Pancreas (tissue), 10 donors: ENCODE measurements at regions not wholly inside any gene's neighbourhood (a gene's known extent, or its start where the extent isn't known, plus 50 kb on each side); places are given as distances from the start of the nearest gene placed in this dataset.

Experiments used
- ATAC-seq, 4 donors: fragments of 200-7000 bp; cut with Tn5 transposase; one replicate each; pipeline versions ENCODE4 v1.8.0 to v1.9.1; 2020; ENCODE audit warnings: mild to moderate bottlenecking in 4 of 4, moderate library complexity in 4 of 4
- DNase-seq, 6 donors: peaks; one replicate each; pipeline ENCODE4 v3.0.0-alpha.2; 2020
- FAIRE-seq: peaks from 2 replicates; lab custom pipeline; 2012; peaks lifted over from hg19 to GRCh38; lab: Jason Lieb, UNC
- H3K27ac ChIP-seq, 4 donors: fragments of 200-600 bp; sonication (generic); 1 replicate in 3 of 4; 2 replicates in 1 of 4; pipeline versions ENCODE4 v1.5.0 to v1.8.0; 2020
- H3K27me3 ChIP-seq, 4 donors: fragments of 200-600 bp; one replicate each; pipeline ENCODE4 v1.8.0; 2021
- H3K36me3 ChIP-seq, 3 donors: fragments of 200-600 bp; sonication (generic) in 1 of 3; one replicate each; pipeline versions ENCODE4 v1.5.0 to v1.8.0; 2020 to 2021
- H3K4me1 ChIP-seq, 3 donors: fragments of 200-600 bp; one replicate each; pipeline ENCODE4 v1.8.0; 2021
- H3K4me3 ChIP-seq, 4 donors: fragments of 200-600 bp; sonication (generic) in 2 of 4; one replicate each; pipeline versions ENCODE4 v1.5.0 to v1.8.0; 2020 to 2021
- H3K9me3 ChIP-seq, 4 donors: fragments of 200-600 bp; one replicate each; pipeline ENCODE4 v1.8.0; 2021
- CTCF ChIP-seq, 4 donors: fragments of 200-600 bp; sonication (generic) in 3 of 4; IDR thresholded peaks; one replicate each; pipeline versions ENCODE4 v1.5.0 to v1.8.0; 2021; ENCODE audit warnings: antibody characterized with exemption in 4 of 4
- WGBS, 2 donors: extraction: QIAGEN DNeasy Blood & Tissue Kit; methylation state at CpG; one replicate each; pipeline ENCODE4 v1.1.7; 2013; 5-methylcytosine and 5-hydroxymethylcytosine counted together
- intact Hi-C, 3 donors: fragments of 100-400 bp; cut with DNase I; formaldehyde crosslinking; loops; one replicate each; pipeline versions ENCODE4 v1.11.1 to v1.14.2; 2022
- donor health status: healthy with polysubstance abuse.
- donor health status: DM: no; HTN: no; CAD: no; lungs with moderate emphysema.
- donor health status: DM: no; HTN: no; CAD: no.
- donor health status: control.
- donor health status: control.
- donor health status: Bipolar disorder and iron deficiency.
- donor health status: DM: yes; HTN: yes; CAD: no.
- donor health status: DM: no; HTN: no; CAD: no.
- donor health status: DM: no; HTN: no; CAD: no.
- donor health status: DM: yes; HTN: yes; CAD: no.

GRCh38 chr3:197446700-197447056 lies 109.1 kb downstream of the BDH1 start:
- Histone ChIP-seq H3K36me3 (no peaks in the 10 kb centered on the region), H3K27ac (no peak overlapping the region), H3K27me3 (no peaks in the 10 kb centered on the region), H3K4me3 (no peak overlapping the region), H3K4me1 (no peaks in the 10 kb centered on the region), H3K9me3 (no peaks in the 10 kb centered on the region)
- intact Hi-C loops: no loop called here
- DNase-seq (no peak), ATAC-seq (no peak), FAIRE-seq (no peak)
- 90 to 91% methylated on average over 9 of the region's 9 CpGs for WGBS, 2 donors
- TF ChIP-seq CTCF (IDR thresholded peaks at IDR 0.05): no peak

- 80 to 86% methylated on average over 13 of the region's 13 CpGs for WGBS, 2 donors
- intact Hi-C loops: no loop called here
- FAIRE-seq (no peak), ATAC-seq (no peak), DNase-seq (no peak)
- no peaks in the 10 kb centered on the region for H3K27me3 ChIP-seq
- no peak for TF ChIP-seq CTCF (IDR thresholded peaks at IDR 0.05)
- no peaks in the 10 kb centered on the region for H3K4me1 ChIP-seq
- H3K9me3 ChIP-seq: no peaks in the 10 kb centered on the region
- no peak overlapping the region for H3K27ac ChIP-seq
- no peaks in the 10 kb centered on the region for H3K36me3 ChIP-seq
- H3K4me3 ChIP-seq: no peak overlapping the region
Observed at GRCh38 chr3:197445896-197446699, 109.7 kb downstream of the BDH1 start.

- ATAC-seq (no peak), DNase-seq (no peak), FAIRE-seq (no peak)
- TF ChIP-seq CTCF (IDR thresholded peaks at IDR 0.05): no peak
- Histone ChIP-seq H3K9me3 (no peaks in the 10 kb centered on the region), H3K4me3 (no peak overlapping the region), H3K27me3 (no peaks in the 10 kb centered on the region), H3K36me3 (no peaks in the 10 kb centered on the region), H3K4me1 (no peaks in the 10 kb centered on the region), H3K27ac (no peak overlapping the region)
- intact Hi-C loops: no loop called here
- 94 to 95% methylated on average over 14 of the region's 14 CpGs for WGBS, 2 donors
Observed at GRCh38 chr3:197444793-197445379, 110.9 kb downstream of the BDH1 start.

- WGBS, 2 donors: 89 to 93% methylated on average over 8 of the region's 8 CpGs
- no peaks in the 10 kb centered on the region for H3K27me3 ChIP-seq
- H3K27ac ChIP-seq: no peak overlapping the region
- DNase-seq (no peak), ATAC-seq (no peak), FAIRE-seq (no peak)
- intact Hi-C loops: no loop called here
- no peaks in the 10 kb centered on the region for H3K36me3 ChIP-seq
- no peak for TF ChIP-seq CTCF (IDR thresholded peaks at IDR 0.05)
- H3K9me3 ChIP-seq: no peaks in the 10 kb centered on the region
- no peaks in the 10 kb centered on the region for H3K4me1 ChIP-seq
- H3K4me3 ChIP-seq: no peak overlapping the region
Observed at GRCh38 chr3:197443506-197443905, 112.3 kb downstream of the BDH1 start.

GRCh38 chr3:197440717-197441303 lies 115.0 kb downstream of the BDH1 start:
- no peak for ATAC-seq
- DNase-seq: no peak
- FAIRE-seq: no peak
- Histone ChIP-seq H3K36me3 (no peaks in the 10 kb centered on the region), H3K4me3 (no peak overlapping the region), H3K9me3 (no peaks in the 10 kb centered on the region), H3K27ac (no peak overlapping the region), H3K4me1 (no peaks in the 10 kb centered on the region), H3K27me3 (no peaks in the 10 kb centered on the region)
- 77 to 79% methylated on average over 7 of the region's 7 CpGs for WGBS, 2 donors
- TF ChIP-seq CTCF (IDR thresholded peaks at IDR 0.05): no peak
- intact Hi-C loops: no loop called here
